IMR-90 (cell line): ENCODE measurements at regions not wholly inside any gene's neighbourhood (a gene's known extent, or its start where the extent isn't known, plus 50 kb on each side); places are given as distances from the start of the nearest gene placed in this dataset.

ENCODE experiments used
- ATAC-seq: fragments of 200-7000 bp; cut with Tn5 transposase; 2 replicates; pipeline ENCODE4 v1.9.1; 2020; ENCODE audit warnings: low read depth, mild to moderate bottlenecking, moderate library complexity
- BruUV-seq: library from RNA; stranded (reverse); fragments of 400-500 nt; replicated peaks from 2 replicates; lab custom pipeline; 2021; lab: Mats Ljungman, UMichigan
- CTCF ChIA-PET: fragments of 300-600 bp; formaldehyde crosslinking; extraction: SDS; loops from one replicate; lab custom pipeline; 2021; ENCODE audit warnings: antibody characterized with exemption; lab: Yijun Ruan, JAX
- POLR2A ChIA-PET: fragments of 300-600 bp; sonication (Branson Sonifier 250); formaldehyde crosslinking; loops from one replicate; lab custom pipeline; 2022; ENCODE audit warnings: antibody characterized with exemption; ENCODE audit not compliant: unreplicated experiment; lab: Charles Lee
- DNase-seq: peaks from one replicate; pipeline ENCODE4 v3.0.0; 2013
- H2AFZ ChIP-seq: replicated peaks from 2 replicates; pipeline ENCODE3; 2013; ENCODE audit warnings: low read length, mild to moderate bottlenecking; ENCODE audit not compliant: poor library complexity
- H2AK5ac ChIP-seq: 2 replicates; pipeline ENCODE4 v1.6.1; 2013; ENCODE audit warnings: low read depth, low read length, inconsistent platforms
- H2AK9ac ChIP-seq: replicated peaks from 2 replicates; pipeline ENCODE3; 2013; ENCODE audit warnings: mild to moderate bottlenecking, low read depth, low read length, moderate library complexity; ENCODE audit not compliant: poor library complexity
- H2BK120ac ChIP-seq: 2 replicates; pipeline ENCODE4 v1.6.1; 2013; ENCODE audit warnings: low read depth, low read length, inconsistent platforms
- H2BK15ac ChIP-seq: 3 replicates; pipeline ENCODE4 v1.6.1; 2013; ENCODE audit warnings: low read depth, low read length, inconsistent platforms
- H2BK20ac ChIP-seq: 2 replicates; pipeline ENCODE4 v1.6.1; 2013; ENCODE audit warnings: low read depth, mild to moderate bottlenecking, inconsistent platforms, low read length, moderate library complexity
- H2BK5ac ChIP-seq: 2 replicates; pipeline ENCODE4 v1.6.1; 2013; ENCODE audit warnings: mild to moderate bottlenecking, low read depth, low read length, inconsistent platforms; ENCODE audit not compliant: poor library complexity, severe bottlenecking
- H3K14ac ChIP-seq: replicated peaks from 2 replicates; pipeline ENCODE4 v1.6.1; 2013; ENCODE audit warnings: low read depth, low read length, inconsistent platforms
- H3K18ac ChIP-seq: 2 replicates; pipeline ENCODE4 v1.6.1; 2013; ENCODE audit warnings: low read depth, low read length, control low read depth
- H3K23ac ChIP-seq: 2 replicates; pipeline ENCODE4 v1.6.1; 2013; ENCODE audit warnings: low read depth, low read length, inconsistent platforms
- H3K27ac ChIP-seq: 2 replicates; pipeline ENCODE4 v1.5.1; 2013; ENCODE audit warnings: mild to moderate bottlenecking, control low read depth, low read length; ENCODE audit not compliant: insufficient read depth
- H3K27me3 ChIP-seq: 2 replicates; pipeline ENCODE4 v1.6.1; 2013; ENCODE audit warnings: low read length; ENCODE audit not compliant: control insufficient read depth, insufficient read depth
- H3K36me3 ChIP-seq: 2 replicates; pipeline ENCODE4 v1.6.1; 2013; ENCODE audit warnings: low read length, mixed read lengths; ENCODE audit not compliant: control insufficient read depth, insufficient read depth
- H3K4ac ChIP-seq: 2 replicates; pipeline ENCODE4 v1.6.1; 2013; ENCODE audit warnings: low read depth, low read length, inconsistent platforms
- H3K4me1 ChIP-seq: 2 replicates; pipeline ENCODE4 v1.6.1; 2013; ENCODE audit warnings: low read length, mixed read lengths; ENCODE audit not compliant: control insufficient read depth, insufficient read depth
- H3K4me2 ChIP-seq: 2 replicates; pipeline ENCODE4 v1.6.1; 2013; ENCODE audit warnings: low read depth, mild to moderate bottlenecking, control low read depth, low read length, moderate library complexity
- H3K4me3 ChIP-seq: 2 replicates; pipeline ENCODE4 v1.5.1; 2013; ENCODE audit warnings: low read depth, mild to moderate bottlenecking, control low read depth, low read length, moderate library complexity; ENCODE audit not compliant: insufficient read depth
- H3K56ac ChIP-seq: 2 replicates; pipeline ENCODE4 v1.6.1; 2013; ENCODE audit warnings: low read length, inconsistent platforms; ENCODE audit not compliant: insufficient read depth; ENCODE audit errors: extremely low read depth
- H3K79me1 ChIP-seq, 2 experiments: 2 replicates each; pipeline ENCODE4 v1.6.1; 2013; ENCODE audit warnings: low read length in 2 of 2, inconsistent platforms in 1 of 2, low read depth in 1 of 2
- H3K9ac ChIP-seq: 2 replicates; pipeline ENCODE4 v1.6.1; 2013; ENCODE audit warnings: low read depth, low read length, control low read depth
- H3K9me1 ChIP-seq: 2 replicates; pipeline ENCODE4 v1.6.1; 2013; ENCODE audit warnings: low read length, inconsistent platforms; ENCODE audit not compliant: insufficient read depth
- H3K9me3 ChIP-seq: 2 replicates; pipeline ENCODE4 v1.6.1; 2013; ENCODE audit warnings: low read length; ENCODE audit not compliant: control insufficient read depth, insufficient read depth
- H4K20me1 ChIP-seq: 2 replicates; pipeline ENCODE4 v1.6.1; 2013; ENCODE audit warnings: low read length, inconsistent platforms; ENCODE audit not compliant: insufficient read depth
- H4K5ac ChIP-seq: 2 replicates; pipeline ENCODE4 v1.6.1; 2013; ENCODE audit warnings: mild to moderate bottlenecking, low read depth, low read length, control low read depth
- H4K8ac ChIP-seq, 2 experiments: 2 replicates each; pipeline ENCODE4 v1.6.1; 2013; ENCODE audit warnings: low read depth in 2 of 2, low read length in 2 of 2, control low read depth in 1 of 2, inconsistent platforms in 1 of 2
- H4K91ac ChIP-seq: 2 replicates; pipeline ENCODE4 v1.6.1; 2013; ENCODE audit warnings: low read depth, low read length, inconsistent platforms; ENCODE audit not compliant: insufficient read depth
- BHLHE40 ChIP-seq: fragments of 150-350 bp; IDR thresholded peaks from 2 replicates; pipeline ENCODE4 v1.6.1; 2016; ENCODE audit warnings: mild to moderate bottlenecking, low read depth, low read length
- CEBPB ChIP-seq: IDR thresholded peaks from 2 replicates; pipeline ENCODE4 v1.6.1; 2012; ENCODE audit warnings: low read depth, low read length, improper control_type of control experiment
- FOS ChIP-seq: fragments of 150-350 bp; IDR thresholded peaks from 2 replicates; pipeline ENCODE4 v1.6.1; 2016; ENCODE audit warnings: low read depth, low read length
- MAFK ChIP-seq: IDR thresholded peaks from 2 replicates; pipeline ENCODE4 v1.6.1; 2012; ENCODE audit warnings: low read depth, low read length, improper control_type of control experiment
- MXI1 ChIP-seq: IDR thresholded peaks from 2 replicates; pipeline ENCODE4 v1.6.1; 2012; ENCODE audit warnings: low read depth, mild to moderate bottlenecking, low read length, moderate library complexity, borderline replicate concordance
- NFE2L2 ChIP-seq: fragments of 150-350 bp; IDR thresholded peaks from 2 replicates; pipeline ENCODE4 v1.6.1; 2016; ENCODE audit warnings: low read depth, mild to moderate bottlenecking, low read length
- POLR2A ChIP-seq: IDR thresholded peaks from 2 replicates; pipeline ENCODE4 v1.6.1; 2012; ENCODE audit warnings: mild to moderate bottlenecking, low read depth, low read length
- SMC3 ChIP-seq: fragments of 150-350 bp; IDR thresholded peaks from 2 replicates; pipeline ENCODE4 v1.6.1; 2016; ENCODE audit warnings: low read depth, mild to moderate bottlenecking, antibody characterized with exemption, low read length, moderate library complexity
- WGBS, 2 experiments: methylation state at CpG; one replicate each; pipeline versions ENCODE4 v1.1.5 to v1.1.7; 2013; ENCODE audit warnings: missing lambda C conversion rate in 2 of 2; ENCODE audit not compliant: insufficient read length in 1 of 2; ENCODE audit errors: extremely low coverage in 2 of 2; 5-methylcytosine and 5-hydroxymethylcytosine counted together
- dilution Hi-C: fragments of 300-500 bp; cut with HindIII; formaldehyde crosslinking; loops from one replicate; pipeline ENCODE4 v1.14.3; 2018; ENCODE audit warnings: low sequenced_read_pairs; ENCODE audit not compliant: unreplicated experiment
- in situ Hi-C: fragments of 300-500 bp; cut with MboI; formaldehyde crosslinking; loops from 3 replicates; pipeline ENCODE4 v1.14.3; 2019; ENCODE audit warnings: low sequenced_read_pairs, inconsistent platforms, mixed read lengths
- intact Hi-C: fragments of 100-400 bp; cut with micrococcal nuclease; formaldehyde crosslinking; loops from 2 replicates; pipeline ENCODE4 v1.10.0; 2022

GRCh38 chr5:10913841-10914240 is 152.8 kb upstream of the DAP start:
- H2BK20ac ChIP-seq, result no peak overlapping the region; the same call in 1 of the 2 replicates
- DNase-seq, result peak; percentile 98
- dilution Hi-C loops (no loop called here), intact Hi-C loops (no loop called here), in situ Hi-C loops (no loop called here)
- H4K8ac ChIP-seq, result no peak overlapping the region
- no peak overlapping the region for H3K27ac ChIP-seq
- H3K27me3 ChIP-seq, result no peaks in the 10 kb centered on the region
- no peak overlapping the region for H3K56ac ChIP-seq
- no peak overlapping the region for H2AK5ac ChIP-seq
- TF ChIP-seq FOS, result peak; percentile 86
- TF ChIP-seq SMC3, result no peak
- no peak for TF ChIP-seq POLR2A
- TF ChIP-seq MAFK, result peak; percentile 57
- TF ChIP-seq CEBPB, result peak; percentile 91
- TF ChIP-seq BHLHE40, result peak; percentile 50; the same call in 1 of the 2 replicates
- no peak for TF ChIP-seq MXI1
- TF ChIP-seq NFE2L2, result peak; percentile 64; the same call in 1 of the 2 replicates
- no peaks in the 10 kb centered on the region for H3K36me3 ChIP-seq
- H2BK15ac ChIP-seq, result no peak overlapping the region
- H4K5ac ChIP-seq, result no peak overlapping the region
- H2AFZ ChIP-seq, result no peak overlapping the region
- ATAC-seq, result peak; percentile 97
- no peaks in the 10 kb centered on the region for H3K9me3 ChIP-seq
- 0 out of 2 replicates have a peak overlapping the region, but pooled peaks have one; percentile 17 for H3K4ac ChIP-seq
- peak overlapping the region; percentile 52; the same call in 1 of the 2 replicates for H3K4me2 ChIP-seq
- H3K14ac ChIP-seq, result no peak overlapping the region
- no peak overlapping the region for H4K91ac ChIP-seq
- H3K9me1 ChIP-seq, result peaks cover 5% of the 10 kb centered on the region; the same call in 1 of the 2 replicates
- no peak overlapping the region for H3K4me3 ChIP-seq
- H3K23ac ChIP-seq, result no peak overlapping the region
- H3K18ac ChIP-seq, result no peak overlapping the region
- H2BK120ac ChIP-seq, result peak overlapping the region; percentile 50; the same call in 1 of the 2 replicates
- H3K9ac ChIP-seq, result no peak overlapping the region
- no peaks in the 10 kb centered on the region for H4K20me1 ChIP-seq
- H2BK5ac ChIP-seq, result peak overlapping the region; percentile 83
- no TSS peak for BruUV-seq
- no peaks in the 10 kb centered on the region for H3K79me1 ChIP-seq
- ChIA-PET POLR2A (no interaction called here), CTCF (no interaction called here)
- H3K4me1 ChIP-seq, result peaks cover 2% of the 10 kb centered on the region
- 0% methylated on average over 3 of the region's 5 CpGs; no CpG with 5 or more reads in 1 of the 2 experiments for WGBS, 2 experiments
- H2AK9ac ChIP-seq, result peak overlapping the region; percentile 6
